NCI-H2227 (cell line): ENCODE measurements at regions not wholly inside any gene's neighbourhood (a gene's known extent, or its start where the extent isn't known, plus 50 kb on each side); places are given as distances from the start of the nearest gene placed in this dataset.
"Not testable (repeated sequence)": the region's sequence is repeated elsewhere in the genome, so short reads cannot be mapped to it uniquely, and the experiment has no call there.

Experiments used
- DNase-seq: peaks from one replicate; lab custom pipeline; 2025; ENCODE audit not compliant: unreplicated experiment; lab: John Stamatoyannopoulos, UW

DNA sequence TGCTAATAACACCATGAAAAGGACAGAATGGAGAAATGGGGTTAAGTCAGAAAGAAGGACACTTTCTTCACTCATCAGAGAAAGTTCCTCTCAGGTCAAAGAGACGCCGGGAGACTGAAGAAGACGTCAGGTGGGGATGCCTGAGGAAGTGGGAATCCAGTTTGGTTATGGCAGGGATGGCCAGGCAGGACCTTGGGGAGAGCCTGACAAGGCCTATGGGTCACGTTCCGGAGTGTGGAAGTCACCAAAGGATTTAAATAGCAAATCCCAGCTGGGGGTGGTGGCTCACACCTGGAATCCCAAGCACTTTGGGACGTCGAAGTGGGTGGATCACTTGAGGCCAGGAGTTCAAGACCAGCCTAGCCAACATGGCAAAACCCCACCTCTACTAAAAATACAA, 432.7 kb upstream of the SMIM21 start:
- no peak for DNase-seq

DNA sequence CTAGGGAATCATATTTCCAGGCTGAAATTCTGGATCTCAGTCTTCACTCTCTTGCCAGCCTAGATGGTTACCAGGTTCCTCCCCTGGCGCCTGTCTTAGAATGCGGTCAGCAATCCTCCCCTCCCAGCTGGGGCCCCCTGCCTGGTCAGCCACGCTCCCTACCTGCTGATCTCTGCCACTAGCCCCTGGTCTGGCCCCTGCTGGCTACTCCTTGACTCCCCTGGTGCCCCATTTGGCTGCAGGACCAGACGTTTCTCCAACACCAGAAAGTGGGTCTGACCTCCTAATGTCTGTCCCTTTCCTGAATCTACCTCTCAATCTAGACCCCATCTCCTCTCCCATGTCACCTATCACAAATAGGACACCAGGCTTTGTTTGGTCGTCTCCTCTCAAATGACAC, 432.0 kb upstream of the SMIM21 start:
- no peak for DNase-seq

DNA sequence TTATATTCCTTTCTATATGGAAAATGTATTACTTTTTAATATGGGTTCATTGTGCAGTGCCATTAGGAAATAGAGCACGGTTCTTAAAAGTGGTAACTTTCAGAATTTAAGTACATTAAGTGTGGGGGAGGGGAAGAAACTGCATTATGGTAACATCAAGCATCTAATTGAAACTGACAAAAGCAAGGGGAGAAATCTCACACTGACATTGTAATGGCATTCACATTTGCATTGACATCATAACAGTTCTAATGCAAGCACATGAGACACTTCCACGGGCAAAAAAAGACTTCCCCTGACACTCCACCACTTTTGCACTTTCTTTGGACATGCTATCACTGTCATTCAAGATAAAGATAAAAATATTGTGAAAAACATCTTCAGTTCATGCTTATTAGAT, 431.3 kb upstream of the SMIM21 start:
- DNase-seq: no peak

DNA sequence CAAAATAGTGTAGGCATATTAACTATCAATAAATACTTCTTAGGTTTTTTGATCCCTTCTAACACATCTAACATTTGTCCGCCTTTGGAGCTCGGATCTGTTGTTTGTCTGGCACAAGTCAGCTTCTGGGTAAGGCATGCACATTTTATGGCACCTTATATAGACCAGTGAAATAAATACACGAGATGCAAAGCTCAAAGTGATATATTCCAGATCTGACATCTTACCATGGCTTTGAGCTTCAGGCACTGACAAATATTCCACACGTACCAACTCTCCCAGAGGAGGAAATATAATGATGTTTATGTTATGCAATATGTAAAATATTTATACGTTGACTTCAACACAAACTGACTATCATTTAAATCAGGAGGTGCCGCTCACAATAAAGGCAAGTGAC, 430.1 kb upstream of the SMIM21 start:
- no peak for DNase-seq

- DNase-seq: no peak
These were observed 427.3 kb upstream of the SMIM21 start for GRCh38 chr18:75854808-75855207.

GRCh38 chr18:75854174-75854573, 426.7 kb upstream of the SMIM21 start:
- DNase-seq: no peak

GRCh38 chr18:75846321-75846720, 418.8 kb upstream of the SMIM21 start:
- DNase-seq: no peak

- no peak for DNase-seq
These were observed 417.9 kb upstream of the SMIM21 start for GRCh38 chr18:75845413-75845812.

DNA sequence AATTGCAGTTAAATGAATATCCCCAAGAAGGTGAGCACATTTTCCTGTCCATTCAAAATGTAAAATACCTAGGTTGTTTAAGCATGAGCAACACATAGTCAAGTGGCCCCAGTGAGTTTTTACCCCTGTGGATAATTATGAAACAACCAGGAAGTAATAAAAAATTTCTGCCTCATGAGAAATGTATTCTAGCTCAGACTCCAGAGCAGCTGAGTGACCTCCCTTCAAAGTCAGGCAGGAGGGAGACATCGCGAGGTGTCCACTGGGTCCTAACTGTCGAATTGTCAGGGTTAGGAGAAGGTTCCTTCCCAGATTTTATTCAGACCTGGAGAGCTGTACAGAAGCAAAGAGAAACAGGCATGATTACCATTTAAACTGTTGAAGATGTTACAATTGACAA, 416.6 kb upstream of the SMIM21 start:
- DNase-seq: no peak

DNA sequence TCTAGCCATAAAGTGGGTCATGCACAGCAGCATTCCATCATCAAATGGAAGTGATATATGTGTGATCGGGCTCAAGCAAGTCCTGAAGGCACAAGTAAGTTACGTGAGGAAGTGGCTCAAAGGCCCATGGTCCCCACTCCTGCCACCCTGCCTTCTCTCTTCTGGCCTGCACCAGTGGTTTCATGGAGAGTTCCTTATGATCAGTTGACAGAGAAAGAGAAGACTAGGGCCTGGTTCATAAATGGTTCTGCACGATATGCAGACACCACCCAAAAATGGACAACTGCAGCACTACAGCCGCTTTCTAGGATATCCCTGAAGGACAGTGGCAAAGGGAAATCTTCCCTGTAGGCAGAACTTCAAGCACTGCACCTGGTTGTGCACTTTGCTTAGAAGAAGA, 412.6 kb upstream of the SMIM21 start:
- DNase-seq: no peak

GRCh38 chr18:75839686-75840085, 412.2 kb upstream of the SMIM21 start:
- not testable (repeated sequence) for DNase-seq

DNA sequence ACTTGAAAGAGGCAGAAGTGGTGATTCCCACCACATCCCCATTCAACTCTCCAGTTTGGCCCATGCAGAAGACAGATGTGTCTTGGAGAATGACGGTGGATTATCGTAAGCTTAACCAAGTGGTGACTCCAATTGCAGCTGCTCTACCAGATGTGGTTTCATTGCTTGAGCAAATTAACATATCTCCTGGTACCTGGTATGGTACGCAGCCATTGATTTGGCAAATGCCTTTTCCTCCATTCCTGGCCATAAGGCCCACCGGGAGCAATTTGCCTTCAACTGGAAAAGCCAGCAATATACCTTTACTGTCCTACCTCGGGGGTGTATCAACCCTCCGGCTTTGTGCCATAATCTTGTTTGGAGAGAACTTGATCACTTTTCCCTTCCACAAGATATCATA, 411.5 kb upstream of the SMIM21 start:
- DNase-seq: no peak

GRCh38 chr18:75837316-75837715, 409.8 kb upstream of the SMIM21 start:
- no peak for DNase-seq

DNA sequence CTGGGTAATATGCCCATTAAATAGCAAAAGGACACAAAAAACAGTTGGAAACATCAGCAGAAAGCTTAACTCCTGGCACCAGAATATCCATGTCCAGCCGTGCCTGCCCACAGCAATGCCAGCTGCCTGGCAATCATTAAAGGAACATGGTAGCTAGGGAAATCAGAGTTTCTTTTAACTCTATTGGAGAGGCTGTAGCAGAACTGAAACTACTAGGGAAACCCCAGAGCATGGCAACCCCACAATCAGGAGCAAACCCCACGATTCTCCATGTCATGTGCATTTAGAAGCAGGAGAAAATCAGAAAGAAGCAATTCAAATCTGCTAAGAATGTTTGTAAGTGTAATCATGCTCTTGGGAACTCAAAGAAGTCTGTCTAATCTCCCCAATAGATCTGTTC, 409.0 kb upstream of the SMIM21 start:
- DNase-seq: no peak

GRCh38 chr18:75831960-75832359, 404.5 kb upstream of the SMIM21 start:
- no peak for DNase-seq

GRCh38 chr18:75830828-75831227, 403.3 kb upstream of the SMIM21 start:
- no peak for DNase-seq

GRCh38 chr18:75829091-75829490, 401.6 kb upstream of the SMIM21 start:
- no peak for DNase-seq

- DNase-seq: no peak
These were observed 400.9 kb upstream of the SMIM21 start for GRCh38 chr18:75828379-75828778.

- no peak for DNase-seq
These were observed 400.3 kb upstream of the SMIM21 start for GRCh38 chr18:75827751-75828287.

DNA sequence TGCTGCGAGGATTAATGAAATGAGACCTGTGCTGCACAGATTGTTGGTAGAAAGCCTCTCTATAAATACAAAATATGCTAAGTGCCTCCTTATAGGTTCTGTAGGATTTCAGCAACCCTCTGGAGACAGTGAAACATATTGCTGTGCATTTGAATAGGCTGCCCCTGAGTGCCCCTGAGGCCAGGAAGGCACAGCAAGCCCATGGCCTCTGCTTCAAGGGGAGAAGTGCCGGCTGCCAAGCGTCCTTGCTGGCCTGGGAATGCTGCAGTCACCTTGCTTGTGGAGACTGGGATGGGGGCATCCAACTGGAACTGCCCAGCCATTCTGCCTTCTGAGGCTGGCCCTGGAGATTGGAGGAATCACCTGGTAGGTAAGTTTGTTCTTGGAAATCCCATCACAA, 397.2 kb upstream of the SMIM21 start:
- no peak for DNase-seq

DNA sequence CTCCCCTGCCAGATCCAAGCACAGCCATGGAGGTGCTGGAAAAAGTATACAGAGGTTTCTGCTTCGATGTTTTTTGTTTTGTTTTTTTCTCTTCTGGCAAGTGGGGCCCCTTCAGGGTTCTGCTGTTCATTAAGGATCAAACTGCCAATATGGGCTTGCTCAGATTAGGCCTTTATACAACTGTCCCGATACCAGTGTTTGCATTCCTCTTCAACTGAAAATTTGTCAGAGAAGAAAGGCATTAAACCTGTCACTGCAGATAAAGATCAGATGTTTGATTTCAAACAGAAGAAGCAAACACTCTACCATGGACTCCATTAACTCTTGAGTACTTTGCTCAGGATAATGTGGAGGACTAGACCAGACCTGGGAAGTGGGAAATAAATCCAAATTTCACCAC, 396.0 kb upstream of the SMIM21 start:
- no peak for DNase-seq

- DNase-seq: no peak
These were observed 390.9 kb upstream of the SMIM21 start for GRCh38 chr18:75818383-75818782.

DNA sequence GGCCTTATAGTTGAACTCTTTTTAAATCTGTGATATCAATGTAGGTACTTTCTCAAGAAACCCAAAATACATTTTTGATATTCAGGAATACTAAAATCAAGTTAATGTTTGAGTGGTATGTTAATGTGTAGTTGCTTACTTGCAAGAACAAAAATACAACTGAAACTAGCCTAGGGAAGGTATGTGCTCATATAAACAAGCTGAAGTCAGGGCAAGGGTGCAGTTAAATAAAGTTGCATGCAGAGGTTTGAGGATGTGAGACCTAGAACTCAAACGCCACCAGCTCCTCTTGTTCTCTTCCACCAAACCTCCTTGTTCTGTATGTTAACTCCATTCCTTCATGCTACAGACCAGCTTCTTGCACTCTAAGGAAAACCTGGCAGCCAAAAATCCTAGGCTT, 388.3 kb upstream of the SMIM21 start:
- DNase-seq: no peak

- DNase-seq: no peak
These were observed 385.3 kb upstream of the SMIM21 start for GRCh38 chr18:75812761-75813160.
